ENCODE measurements at regions not wholly inside any gene's neighbourhood (a gene's known extent, or its start where the extent isn't known, plus 50 kb on each side); places are given as distances from the start of the nearest gene placed in this dataset.

GRCh38 chr1:60402816-60403215, 329.2 kb upstream of the C1orf87 start:
- Histone ChIP-seq H3K9me3 (ENCODE audit: control insufficient read depth, insufficient read depth, low read length) (no peaks in the 10 kb centered on the region), H3K27me3 (ENCODE audit: control insufficient read depth, low read length) (no peaks in the 10 kb centered on the region; the same call in 1 of the 2 replicates), H3K79me2 (ENCODE audit: control insufficient read depth, low read length) (no peaks in the 10 kb centered on the region), H3K4me2 (ENCODE audit: low read length) (no peak overlapping the region), H3K4me3 (ENCODE audit: low read length) (no peak overlapping the region), H3K27ac (ENCODE audit: low read depth, low read length) (no peak overlapping the region), H3K9me2 (replicated peaks; ENCODE audit: control insufficient read depth, low read length) (no peaks in the 10 kb centered on the region), H4K20me1 (ENCODE audit: control insufficient read depth, insufficient read depth, low read depth, low read length) (no peaks in the 10 kb centered on the region), H3F3A (ENCODE audit: control insufficient read depth, insufficient read depth) (no peaks in the 10 kb centered on the region), H3K36me3 (ENCODE audit: control insufficient read depth, low read length) (no peaks in the 10 kb centered on the region), H3K4me1 (ENCODE audit: control insufficient read depth, low read length) (no peaks in the 10 kb centered on the region)
- TF ChIP-seq, protein P1, sequence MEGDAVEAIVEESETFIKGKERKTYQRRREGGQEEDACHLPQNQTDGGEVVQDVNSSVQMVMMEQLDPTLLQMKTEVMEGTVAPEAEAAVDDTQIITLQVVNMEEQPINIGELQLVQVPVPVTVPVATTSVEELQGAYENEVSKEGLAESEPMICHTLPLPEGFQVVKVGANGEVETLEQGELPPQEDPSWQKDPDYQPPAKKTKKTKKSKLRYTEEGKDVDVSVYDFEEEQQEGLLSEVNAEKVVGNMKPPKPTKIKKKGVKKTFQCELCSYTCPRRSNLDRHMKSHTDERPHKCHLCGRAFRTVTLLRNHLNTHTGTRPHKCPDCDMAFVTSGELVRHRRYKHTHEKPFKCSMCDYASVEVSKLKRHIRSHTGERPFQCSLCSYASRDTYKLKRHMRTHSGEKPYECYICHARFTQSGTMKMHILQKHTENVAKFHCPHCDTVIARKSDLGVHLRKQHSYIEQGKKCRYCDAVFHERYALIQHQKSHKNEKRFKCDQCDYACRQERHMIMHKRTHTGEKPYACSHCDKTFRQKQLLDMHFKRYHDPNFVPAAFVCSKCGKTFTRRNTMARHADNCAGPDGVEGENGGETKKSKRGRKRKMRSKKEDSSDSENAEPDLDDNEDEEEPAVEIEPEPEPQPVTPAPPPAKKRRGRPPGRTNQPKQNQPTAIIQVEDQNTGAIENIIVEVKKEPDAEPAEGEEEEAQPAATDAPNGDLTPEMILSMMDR (IDR thresholded peaks at IDR 0.05; ENCODE audit: low read depth, low read length, poor library complexity, severe bottlenecking): no peak
- no peak for TF ChIP-seq EZH2phosphoT487 (IDR thresholded peaks at IDR 0.05; ENCODE audit: borderline replicate concordance, low read length)

- Histone ChIP-seq H3F3A (ENCODE audit: control insufficient read depth, insufficient read depth) (no peaks in the 10 kb centered on the region), H3K79me2 (ENCODE audit: control insufficient read depth, low read length) (no peaks in the 10 kb centered on the region), H3K36me3 (ENCODE audit: control insufficient read depth, low read length) (no peaks in the 10 kb centered on the region), H3K27me3 (ENCODE audit: control insufficient read depth, low read length) (no peaks in the 10 kb centered on the region; the same call in 1 of the 2 replicates), H3K9me2 (replicated peaks; ENCODE audit: control insufficient read depth, low read length) (no peaks in the 10 kb centered on the region), H3K4me1 (ENCODE audit: control insufficient read depth, low read length) (no peaks in the 10 kb centered on the region), H3K27ac (ENCODE audit: low read depth, low read length) (no peak overlapping the region), H3K4me3 (ENCODE audit: low read length) (no peak overlapping the region), H4K20me1 (ENCODE audit: control insufficient read depth, insufficient read depth, low read depth, low read length) (no peaks in the 10 kb centered on the region), H3K4me2 (ENCODE audit: low read length) (no peak overlapping the region), H3K9me3 (ENCODE audit: control insufficient read depth, insufficient read depth, low read length) (no peaks in the 10 kb centered on the region)
- TF ChIP-seq, protein P1 (IDR thresholded peaks at IDR 0.05; ENCODE audit: low read depth, low read length, poor library complexity, severe bottlenecking): no peak
- no peak for TF ChIP-seq EZH2phosphoT487 (IDR thresholded peaks at IDR 0.05; ENCODE audit: borderline replicate concordance, low read length)
Observed at GRCh38 chr1:60402216-60402615, 328.6 kb upstream of the C1orf87 start.

GRCh38 chr1:60394436-60394835, 320.9 kb upstream of the C1orf87 start:
- Histone ChIP-seq H3K4me1 (ENCODE audit: control insufficient read depth, low read length) (peaks cover 14% of the 10 kb centered on the region), H3K79me2 (ENCODE audit: control insufficient read depth, low read length) (no peaks in the 10 kb centered on the region), H3K9me2 (replicated peaks; ENCODE audit: control insufficient read depth, low read length) (no peaks in the 10 kb centered on the region), H3K4me2 (ENCODE audit: low read length) (peak overlapping the region; percentile 41), H3F3A (ENCODE audit: control insufficient read depth, insufficient read depth) (no peaks in the 10 kb centered on the region), H3K36me3 (ENCODE audit: control insufficient read depth, low read length) (no peaks in the 10 kb centered on the region), H3K9me3 (ENCODE audit: control insufficient read depth, insufficient read depth, low read length) (no peaks in the 10 kb centered on the region), H3K27ac (ENCODE audit: low read depth, low read length) (no peak overlapping the region), H4K20me1 (ENCODE audit: control insufficient read depth, insufficient read depth, low read depth, low read length) (no peaks in the 10 kb centered on the region), H3K27me3 (ENCODE audit: control insufficient read depth, low read length) (no peaks in the 10 kb centered on the region), H3K4me3 (ENCODE audit: low read length) (no peak overlapping the region)
- TF ChIP-seq EZH2phosphoT487 (IDR thresholded peaks at IDR 0.05; ENCODE audit: borderline replicate concordance, low read length): no peak
- TF ChIP-seq, protein P1 (IDR thresholded peaks at IDR 0.05; ENCODE audit: low read depth, low read length, poor library complexity, severe bottlenecking): no peak

Data from DOHH2 (cell line).